Astrocyte of the cerebellum (primary cell): ENCODE measurements at regions not wholly inside any gene's neighbourhood (a gene's known extent, or its start where the extent isn't known, plus 50 kb on each side); places are given as distances from the start of the nearest gene placed in this dataset.

Source experiments
- DNase-seq: peaks from one replicate; pipeline ENCODE4 v3.0.0-alpha.2; 2011; ENCODE audit warnings: low read depth
- H3K4me3 ChIP-seq: 2 replicates; pipeline ENCODE4 v1.5.1; 2011; ENCODE audit warnings: mild to moderate bottlenecking, low read depth, low read length, moderate library complexity
- CTCF ChIP-seq: IDR thresholded peaks from 2 replicates; pipeline ENCODE4 v1.5.1; 2012; ENCODE audit warnings: low read length, low read depth, moderate library complexity, mild to moderate bottlenecking; ENCODE audit errors: missing control alignments
- in situ Hi-C: cut with HindIII; loops from 2 replicates; pipeline ENCODE4 v1.10.0; 2017; ENCODE audit warnings: low sequenced_read_pairs

- in situ Hi-C loops, result no loop called here
- DNase-seq, result no peak
- TF ChIP-seq CTCF, result no peak
- no peak overlapping the region for H3K4me3 ChIP-seq
These were observed 101.1 kb downstream of the RHOU start for GRCh38 chr1:228836427-228836826.

GRCh38 chr1:228837032-228837431, 101.8 kb downstream of the RHOU start:
- H3K4me3 ChIP-seq, result no peak overlapping the region
- TF ChIP-seq CTCF, result no peak
- in situ Hi-C loops, result no loop called here
- no peak for DNase-seq

GRCh38 chr1:228837817-228838716, 102.8 kb downstream of the RHOU start:
- in situ Hi-C loops, result no loop called here
- H3K4me3 ChIP-seq, result no peak overlapping the region
- no peak for TF ChIP-seq CTCF
- peak; percentile 91 for DNase-seq

GRCh38 chr1:228838717-228839500, 103.6 kb downstream of the RHOU start:
- no peak overlapping the region for H3K4me3 ChIP-seq
- TF ChIP-seq CTCF, result no peak
- DNase-seq, result no peak
- in situ Hi-C loops, result no loop called here

- no peak for DNase-seq
- no peak for TF ChIP-seq CTCF
- H3K4me3 ChIP-seq, result no peak overlapping the region
- in situ Hi-C loops, result no loop called here
These were observed 104.4 kb downstream of the RHOU start for GRCh38 chr1:228839656-228840055.

- no peak for TF ChIP-seq CTCF
- H3K4me3 ChIP-seq, result no peak overlapping the region
- in situ Hi-C loops, result no loop called here
- no peak for DNase-seq
These were observed 106.4 kb downstream of the RHOU start for GRCh38 chr1:228841632-228842031.
